Mucosa of gallbladder (tissue), 1 donor: ENCODE measurements at regions not wholly inside any gene's neighbourhood (a gene's known extent, or its start where the extent isn't known, plus 50 kb on each side); places are given as distances from the start of the nearest gene placed in this dataset.
"Not testable (repeated sequence)": the region's sequence is repeated elsewhere in the genome, so short reads cannot be mapped to it uniquely, and the experiment has no call there.

Experiments used
- DNase-seq: peaks from one replicate; pipeline ENCODE4 v3.0.0-alpha.2; 2020; ENCODE audit warnings: low spot score
- donor health status: DM: no; HTN: no; CAD: no.

GRCh38 chr13:40039061-40039460 is 383.6 kb downstream of the COG6 start:
- no peak for DNase-seq

GRCh38 chr13:40042991-40043390 is 387.5 kb downstream of the COG6 start:
- no peak for DNase-seq

GRCh38 chr13:40043764-40044163 is 388.3 kb downstream of the COG6 start:
- DNase-seq = no peak

DNA sequence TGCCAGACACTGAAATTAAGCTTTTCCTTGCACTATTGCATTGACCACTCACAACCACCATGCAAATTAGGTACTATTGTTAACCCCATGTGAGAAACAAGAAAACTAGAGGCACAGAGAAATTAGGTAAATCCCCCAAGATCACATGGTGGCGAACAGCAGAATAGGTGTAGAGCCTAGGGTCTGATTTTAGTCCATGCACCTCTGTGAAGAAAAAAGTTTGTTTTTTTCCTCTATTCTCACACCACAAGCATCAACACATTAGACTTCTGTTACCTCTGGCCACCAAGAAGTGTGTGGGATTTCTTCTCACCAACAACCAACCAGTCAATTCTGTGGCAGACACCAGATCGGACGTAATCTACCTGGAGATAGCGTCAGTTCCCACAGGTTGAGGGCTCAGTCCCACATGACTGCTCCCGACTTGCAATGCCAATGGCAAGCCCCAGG is 391.9 kb downstream of the COG6 start:
- DNase-seq = no peak

GRCh38 chr13:40048551-40048950 is 393.1 kb downstream of the COG6 start:
- no peak for DNase-seq

DNA sequence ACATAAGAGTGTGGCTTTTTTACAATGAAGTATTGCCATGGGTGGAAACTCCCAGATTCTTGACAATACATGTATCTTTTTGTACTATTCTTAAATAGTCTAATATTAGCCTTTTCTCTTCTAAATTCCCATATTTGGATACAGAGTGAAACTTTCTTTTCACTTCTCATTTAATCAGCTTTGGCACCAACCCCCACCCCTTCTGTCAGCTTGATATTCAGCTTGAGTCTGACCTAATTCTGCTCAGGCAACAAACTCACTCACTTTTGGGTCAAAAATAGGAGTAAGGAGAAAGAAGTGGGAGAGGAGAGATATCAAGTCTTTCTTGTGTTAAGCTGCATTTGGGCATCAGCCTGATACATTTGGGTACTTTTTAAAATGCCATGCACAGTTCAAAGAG is 397.5 kb downstream of the COG6 start:
- DNase-seq = no peak

DNA sequence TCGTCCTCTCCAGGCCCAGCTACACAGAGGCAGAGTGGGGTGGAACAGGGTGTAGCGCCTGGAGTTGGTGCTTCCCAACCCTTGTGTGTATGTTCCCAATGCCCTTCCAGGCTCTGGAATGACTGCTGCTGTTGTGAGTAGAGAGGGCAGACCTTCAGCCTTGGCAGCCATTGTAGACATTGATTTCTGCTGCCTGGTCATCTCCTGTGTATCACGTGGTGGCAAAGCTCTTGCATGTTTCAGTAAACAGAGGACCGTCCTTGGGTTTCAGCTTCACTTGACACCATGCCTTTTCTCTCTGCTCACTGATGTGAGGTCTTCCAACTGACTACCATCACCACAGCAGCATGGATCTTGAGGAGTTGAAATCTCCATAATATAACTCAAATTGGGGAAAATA is 397.9 kb downstream of the COG6 start:
- no peak for DNase-seq

DNA sequence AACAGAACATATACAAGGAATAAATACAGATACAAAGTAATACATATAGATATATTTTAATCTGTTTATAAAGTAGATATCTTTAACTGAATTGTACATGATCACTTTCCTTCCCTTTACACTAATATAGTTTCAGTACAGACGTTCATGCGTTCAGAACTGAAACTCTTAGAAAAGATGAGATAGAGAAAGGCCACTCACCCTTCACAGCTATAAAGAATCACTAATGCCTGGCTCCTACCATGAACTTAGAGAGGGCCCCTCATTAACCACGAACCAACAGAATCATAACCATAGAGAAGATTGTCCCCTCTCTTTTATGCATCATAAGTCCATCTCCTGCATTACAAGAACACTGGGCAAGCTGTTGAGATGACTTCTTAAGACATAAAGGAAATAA is 399.0 kb downstream of the COG6 start:
- DNase-seq = not testable (repeated sequence)

GRCh38 chr13:40056898-40057619 is 401.6 kb downstream of the COG6 start:
- no peak for DNase-seq

- no peak for DNase-seq
These were observed 403.3 kb downstream of the COG6 start for GRCh38 chr13:40058757-40059236.

DNA sequence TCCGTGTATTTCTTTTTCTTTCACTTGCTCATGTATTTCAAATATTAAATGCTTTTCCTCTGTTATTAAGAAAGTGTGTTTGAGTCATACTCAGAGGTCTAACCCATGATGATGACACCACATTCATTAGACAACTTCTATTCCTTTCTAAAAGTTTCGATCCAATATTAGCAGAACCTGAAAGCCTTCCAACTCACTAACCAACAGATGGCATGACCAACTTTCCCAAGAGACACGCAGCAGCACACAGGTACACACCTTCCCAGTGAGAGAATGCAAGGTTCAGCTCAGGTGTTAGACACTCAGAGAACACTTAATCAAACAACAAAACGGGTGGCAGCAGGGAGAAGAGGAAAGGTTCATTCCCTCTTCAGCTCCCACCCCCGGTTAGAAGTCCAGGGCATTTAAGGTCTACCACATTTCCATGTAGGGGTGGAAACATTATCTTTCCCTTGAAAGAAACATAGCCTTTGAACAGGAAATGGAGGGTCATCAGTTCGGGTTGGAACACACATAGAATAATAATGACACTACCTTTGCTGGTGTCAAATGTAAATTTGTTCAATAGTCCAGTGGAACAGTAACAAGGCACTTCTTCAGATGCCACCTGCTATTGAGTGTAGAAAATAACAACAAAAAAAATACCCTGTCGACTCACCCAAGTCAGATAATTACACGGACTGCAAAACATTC is 404.2 kb downstream of the COG6 start:
- no peak for DNase-seq

GRCh38 chr13:40060296-40061007 is 405.0 kb downstream of the COG6 start:
- DNase-seq = peak; percentile 17

- no peak for DNase-seq
These were observed 406.3 kb downstream of the COG6 start for GRCh38 chr13:40061466-40062450.

DNA sequence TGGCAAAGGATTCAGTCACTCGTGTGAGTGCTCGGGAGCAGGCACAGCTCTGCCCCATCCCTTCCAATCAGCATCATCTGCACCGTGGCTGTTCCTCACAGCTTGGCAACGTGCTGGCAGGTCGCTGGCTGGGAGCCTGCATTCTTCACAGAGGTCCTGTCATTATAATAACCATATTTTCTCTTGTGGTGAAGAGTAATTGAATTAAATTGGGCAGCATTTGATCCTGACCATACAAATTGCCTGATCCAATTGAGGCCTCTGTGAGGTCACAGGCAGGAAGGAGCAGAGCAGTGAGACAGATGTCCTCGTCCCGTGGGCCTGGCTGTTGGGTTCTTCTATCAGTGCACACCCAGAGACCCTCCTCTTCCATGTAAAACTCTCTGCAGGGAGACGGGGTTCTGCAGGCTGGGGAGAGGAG is 407.8 kb downstream of the COG6 start:
- DNase-seq = no peak

DNA sequence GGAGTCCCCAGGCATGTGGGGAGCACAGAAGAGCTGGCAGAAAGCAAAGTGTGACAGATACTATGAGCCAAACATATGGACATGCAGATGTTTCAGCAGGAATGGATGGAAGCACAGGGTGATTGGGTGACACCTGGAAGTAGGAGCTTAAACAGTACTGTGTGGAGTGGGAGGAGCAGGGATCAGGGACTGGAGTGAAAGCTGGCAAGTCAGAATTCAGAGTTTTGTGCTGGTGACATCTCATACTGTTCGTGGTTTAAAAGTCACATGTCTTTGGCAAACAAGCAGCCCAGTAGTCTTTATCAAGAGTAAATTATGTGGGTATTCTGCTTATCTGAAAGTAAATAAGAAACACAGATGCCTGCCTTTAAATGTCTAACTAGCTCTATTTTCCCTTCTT is 408.2 kb downstream of the COG6 start:
- peak; percentile 58 for DNase-seq

GRCh38 chr13:40064154-40065097 is 409.0 kb downstream of the COG6 start:
- no peak for DNase-seq

DNA sequence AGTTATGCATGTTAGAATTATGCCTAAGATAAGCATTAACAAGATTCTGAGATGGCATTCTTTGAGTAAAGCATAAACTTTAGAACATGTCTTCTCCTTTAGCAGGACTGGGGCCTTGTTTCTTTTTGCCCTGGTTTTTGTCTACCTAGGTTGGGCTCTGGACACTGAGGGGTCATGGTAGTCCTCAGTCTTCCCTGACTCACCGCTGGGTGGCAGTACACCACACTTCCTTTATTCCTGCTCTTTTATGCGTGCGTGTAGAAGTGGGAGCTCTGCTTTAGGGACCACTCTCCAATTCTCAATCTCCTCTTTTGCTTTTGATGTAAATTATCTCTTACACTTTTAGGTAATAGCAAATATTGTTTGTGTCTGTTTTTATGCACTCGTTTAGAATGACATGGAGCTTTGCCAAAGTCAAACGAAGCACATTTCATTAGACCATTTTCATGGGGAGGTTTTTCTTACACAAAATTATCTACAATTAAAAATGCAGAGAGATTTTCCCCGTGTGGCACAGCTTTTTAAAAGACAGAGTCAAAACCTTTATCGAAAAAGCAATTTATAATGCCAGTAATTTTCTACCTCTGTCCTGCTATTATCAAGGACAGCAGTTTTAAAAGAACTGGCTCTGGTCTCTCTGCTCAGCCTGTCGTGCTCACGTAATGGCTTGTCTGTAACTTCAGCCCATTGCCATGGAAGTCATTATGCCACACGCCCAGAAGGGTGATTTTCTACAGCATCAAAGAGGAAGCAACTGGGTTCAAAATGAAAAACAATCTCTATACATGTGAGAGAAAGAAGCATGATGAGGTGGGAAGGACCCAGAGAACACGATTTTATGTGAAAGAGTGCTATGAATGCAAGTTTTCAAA is 413.9 kb downstream of the COG6 start:
- peak; percentile 74 for DNase-seq

DNA sequence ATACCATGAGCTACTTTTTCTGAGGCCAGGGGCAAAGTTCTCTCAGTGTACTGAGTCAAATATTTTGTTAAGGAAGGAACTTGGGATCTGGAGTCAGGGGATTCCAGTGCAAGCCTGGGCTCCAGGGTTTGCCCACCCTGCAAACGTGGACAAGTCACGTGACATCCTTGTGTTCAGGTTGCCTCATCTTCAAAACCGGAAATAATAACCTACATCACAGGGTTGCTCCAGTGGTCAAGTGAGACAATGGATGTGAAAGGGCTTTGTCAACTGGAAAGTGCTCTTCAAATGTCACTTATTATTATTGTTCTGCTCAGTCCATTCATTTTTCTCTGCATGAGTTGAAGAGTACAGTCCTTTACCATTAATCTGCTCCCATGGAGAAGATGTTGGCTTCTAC is 414.9 kb downstream of the COG6 start:
- no peak for DNase-seq

DNA sequence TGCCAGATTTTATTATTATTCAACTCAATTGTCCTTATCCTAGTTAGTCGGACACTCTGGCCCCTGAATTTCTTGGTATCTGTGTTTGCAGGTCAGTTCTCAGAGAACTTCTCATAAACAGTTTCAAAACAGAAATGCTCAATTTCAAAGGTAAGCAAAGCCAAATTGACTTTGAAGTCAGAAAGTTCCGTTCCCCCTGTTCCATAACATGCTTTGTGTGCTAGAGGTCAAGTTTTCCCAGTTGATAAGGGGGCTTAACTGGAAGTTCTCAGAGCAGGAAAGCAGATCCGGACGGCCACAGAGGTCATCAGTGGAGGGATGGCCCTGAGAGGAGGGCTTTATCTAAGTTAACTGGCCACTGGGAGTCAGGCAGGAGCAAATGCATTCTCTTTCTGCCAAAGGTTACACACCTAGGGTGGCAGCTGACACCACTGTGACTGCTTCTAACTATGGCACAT is 417.2 kb downstream of the COG6 start:
- DNase-seq = no peak
